ELR (cell line): ENCODE measurements at regions not wholly inside any gene's neighbourhood (a gene's known extent, or its start where the extent isn't known, plus 50 kb on each side); places are given as distances from the start of the nearest gene placed in this dataset.
A peak's percentile ranks its signal among the peaks of the same experiment; 100 is the strongest.
"Not testable (repeated sequence)": the region's sequence is repeated elsewhere in the genome, so short reads cannot be mapped to it uniquely, and the experiment has no call there.

Source experiments
- DNase-seq: peaks from one replicate; pipeline ENCODE4 v3.0.0-alpha.2; 2015; ENCODE audit warnings: low read depth

DNA sequence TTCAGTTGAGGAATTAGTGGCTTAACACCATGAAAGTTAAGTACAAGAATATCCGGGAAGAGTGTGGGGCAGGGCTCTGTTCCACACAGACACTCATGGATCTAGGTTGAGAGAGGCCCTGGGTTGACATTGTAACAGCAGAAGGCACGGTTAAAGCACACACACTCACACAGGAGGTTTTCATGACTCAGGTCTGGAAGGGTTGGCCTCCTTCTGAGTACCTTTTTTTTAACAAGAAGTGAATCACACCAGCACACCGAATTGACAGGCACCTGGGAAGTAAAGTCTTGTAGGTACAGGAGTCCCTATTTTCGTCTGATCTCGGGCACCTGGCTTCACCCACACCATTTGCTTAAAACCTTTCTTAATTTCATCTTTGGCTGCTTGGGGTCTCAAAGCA, 509.4 kb upstream of the ADARB2 start:
- DNase-seq = no peak

DNA sequence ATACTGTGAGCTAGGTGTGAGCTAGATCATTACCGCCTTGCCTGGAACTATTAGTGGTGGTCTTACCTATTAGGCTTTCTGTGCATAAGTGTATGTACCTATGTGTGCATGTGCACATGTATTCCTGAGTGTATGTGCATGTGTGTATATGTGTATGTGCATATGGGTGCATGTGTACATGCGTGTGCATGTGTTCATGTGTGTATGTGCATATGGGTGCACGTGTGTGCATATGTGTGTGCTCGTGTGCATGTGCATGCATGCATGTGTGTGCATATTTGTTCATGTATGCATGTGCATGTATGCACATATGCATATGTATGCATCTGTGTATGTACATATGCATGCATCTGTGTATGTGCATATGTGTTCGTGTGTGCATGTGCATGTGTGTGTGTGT, 508.3 kb upstream of the ADARB2 start:
- no peak for DNase-seq

DNA sequence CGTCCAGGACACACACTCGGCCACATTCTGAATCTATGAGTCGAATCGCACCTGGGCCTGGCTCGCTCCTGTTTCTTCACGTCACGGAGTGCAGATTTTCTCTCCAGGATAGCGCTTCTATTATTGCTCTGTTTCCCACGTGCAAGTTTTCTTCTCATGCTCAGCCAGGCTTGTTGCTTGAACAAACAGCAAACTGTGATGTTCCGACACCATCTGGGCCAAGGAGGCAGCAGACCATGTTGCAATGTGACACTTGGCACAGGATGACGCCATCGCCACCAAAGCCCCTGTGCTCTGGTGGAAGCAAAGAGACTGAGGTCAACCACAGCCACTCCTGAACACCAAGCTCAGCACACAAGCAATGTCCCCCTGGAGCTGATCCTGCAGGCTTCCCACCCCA, 507.1 kb upstream of the ADARB2 start:
- no peak for DNase-seq

DNA sequence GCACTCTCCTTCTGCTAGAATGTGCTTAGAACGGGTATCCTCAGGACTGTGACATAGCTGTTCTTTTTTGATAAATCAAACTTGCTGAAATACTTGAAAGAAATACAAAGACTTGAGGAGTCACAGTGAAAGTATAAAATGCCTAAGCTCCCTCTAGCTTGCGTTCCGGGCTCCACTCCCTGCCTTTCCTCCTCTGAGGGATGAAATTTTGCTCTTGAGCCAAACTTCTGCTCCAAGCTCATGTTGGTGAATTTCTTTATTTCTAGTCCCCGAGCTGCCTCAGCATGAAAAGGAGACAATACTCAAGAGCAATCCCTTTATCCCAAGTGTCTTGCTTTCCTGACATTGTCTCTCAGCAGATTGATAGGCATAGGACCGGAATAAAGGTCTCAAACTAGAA, 499.6 kb upstream of the ADARB2 start:
- no peak for DNase-seq

DNA sequence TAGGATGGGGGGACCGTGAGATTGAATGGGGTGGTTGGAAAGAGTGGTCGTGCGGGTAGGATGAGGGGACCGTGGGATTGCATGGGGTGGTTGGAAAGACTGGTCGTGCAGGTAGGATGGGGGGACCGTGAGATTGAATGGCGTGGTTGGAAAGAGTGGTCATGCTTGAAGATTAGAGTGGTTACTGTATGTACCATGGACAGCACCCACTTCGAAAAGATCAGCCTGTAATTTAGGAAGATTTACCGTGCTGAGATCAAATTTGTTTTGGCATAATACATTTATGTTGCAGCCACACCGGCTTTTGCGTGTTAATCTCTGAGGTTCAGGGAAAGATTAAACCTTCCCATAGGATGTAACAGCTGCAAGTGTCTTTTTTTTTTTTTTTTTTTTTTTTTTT, 495.2 kb upstream of the ADARB2 start:
- DNase-seq = no peak

DNA sequence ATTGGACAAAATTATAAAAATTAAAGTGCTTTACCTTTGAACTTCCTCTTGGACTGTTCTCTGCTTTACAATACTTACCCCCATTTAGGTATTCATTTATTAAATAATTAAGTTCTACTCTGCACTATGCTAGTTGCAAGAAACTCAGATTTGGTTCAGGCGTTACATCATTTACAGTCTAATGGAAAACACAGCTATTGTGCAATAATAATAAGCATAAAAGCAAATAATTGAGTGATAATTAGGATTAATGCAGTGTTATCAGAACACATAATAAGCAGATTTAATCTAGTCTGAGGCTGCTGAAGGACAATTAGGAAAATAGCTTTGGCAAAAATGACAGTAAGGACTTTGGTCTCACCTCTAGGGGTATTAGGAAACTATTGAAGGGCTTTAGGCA, 493.2 kb upstream of the ADARB2 start:
- no peak for DNase-seq

DNA sequence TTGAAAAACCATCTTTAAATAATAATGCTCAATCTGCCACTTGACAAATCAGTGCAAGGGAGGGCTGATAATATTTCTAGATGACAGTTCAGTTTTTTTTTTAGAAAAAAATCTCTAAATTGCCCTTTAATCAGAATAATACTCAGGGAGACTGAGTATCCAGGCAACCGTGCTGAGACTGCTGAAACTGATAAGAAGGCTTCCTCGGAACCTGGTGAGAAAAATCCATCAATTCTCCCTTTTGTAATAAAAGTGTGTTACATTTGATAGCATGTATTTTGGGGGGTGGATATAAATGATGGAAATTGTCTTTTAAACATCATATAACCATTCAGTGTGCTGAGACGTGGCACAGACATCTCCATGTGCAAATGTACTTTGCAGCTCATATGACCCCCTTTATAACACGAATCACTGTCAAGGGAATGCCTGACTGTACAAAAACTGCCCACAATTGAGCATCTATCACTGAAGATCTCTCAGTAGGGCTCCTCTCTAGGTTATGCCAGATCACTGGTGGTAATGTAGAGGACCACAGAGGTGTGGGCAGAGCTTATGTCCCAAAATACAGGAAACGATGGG, 491.1 kb upstream of the ADARB2 start:
- DNase-seq = no peak

DNA sequence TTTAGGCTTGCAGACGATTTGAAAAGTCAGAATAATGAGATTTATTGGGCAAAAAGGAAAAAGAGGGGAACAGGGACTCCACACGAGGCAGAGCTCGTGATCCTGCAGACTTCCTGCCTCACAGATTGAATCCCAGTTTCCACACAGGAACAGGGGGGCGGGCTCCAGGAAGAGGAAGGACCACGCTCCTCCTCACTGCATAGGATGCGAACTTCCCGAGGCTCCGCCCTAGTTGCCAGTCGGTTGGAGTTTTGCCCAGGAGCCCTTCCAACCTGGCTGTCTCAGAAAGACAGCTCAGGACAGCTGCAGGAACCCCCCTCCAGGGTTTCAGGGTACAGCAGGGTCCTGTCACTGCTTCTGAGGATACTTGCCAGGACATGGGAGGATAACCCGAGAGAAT, 488.3 kb upstream of the ADARB2 start:
- DNase-seq = no peak

DNA sequence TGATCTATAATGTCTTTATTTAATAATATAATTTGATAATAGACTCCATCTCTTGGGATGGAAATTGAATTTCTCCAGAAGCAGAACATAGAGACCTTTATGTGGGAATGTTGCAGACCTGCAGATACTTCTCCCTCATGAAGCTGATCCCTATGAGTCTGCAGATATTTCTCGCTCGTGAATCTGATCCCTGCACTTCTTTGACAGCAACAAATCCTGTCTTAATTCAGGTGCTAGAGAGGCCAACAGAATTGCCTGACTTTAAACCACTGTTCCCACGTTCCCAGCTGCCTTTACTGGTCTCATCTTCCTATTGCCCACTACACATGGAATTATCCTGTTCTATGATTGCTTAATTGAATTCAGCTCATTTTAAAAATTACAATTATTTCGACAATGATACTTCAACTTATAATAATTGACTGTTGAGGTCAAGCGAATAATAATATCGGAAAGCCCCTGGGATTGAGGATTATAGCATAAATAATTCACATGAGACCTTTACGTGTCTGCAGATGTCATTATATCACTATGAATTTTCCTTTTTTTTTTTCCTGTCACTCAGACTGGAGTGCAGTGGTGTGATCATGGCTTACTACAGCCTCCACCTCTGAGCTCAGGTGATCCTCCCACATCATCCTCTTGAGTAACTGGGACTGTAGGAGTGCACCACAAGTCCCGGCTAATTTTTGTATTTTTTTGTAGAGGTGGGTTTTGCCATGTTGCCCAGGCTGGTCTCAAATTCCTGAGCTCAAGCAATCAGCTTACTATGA, 486.4 kb upstream of the ADARB2 start:
- no peak for DNase-seq

DNA sequence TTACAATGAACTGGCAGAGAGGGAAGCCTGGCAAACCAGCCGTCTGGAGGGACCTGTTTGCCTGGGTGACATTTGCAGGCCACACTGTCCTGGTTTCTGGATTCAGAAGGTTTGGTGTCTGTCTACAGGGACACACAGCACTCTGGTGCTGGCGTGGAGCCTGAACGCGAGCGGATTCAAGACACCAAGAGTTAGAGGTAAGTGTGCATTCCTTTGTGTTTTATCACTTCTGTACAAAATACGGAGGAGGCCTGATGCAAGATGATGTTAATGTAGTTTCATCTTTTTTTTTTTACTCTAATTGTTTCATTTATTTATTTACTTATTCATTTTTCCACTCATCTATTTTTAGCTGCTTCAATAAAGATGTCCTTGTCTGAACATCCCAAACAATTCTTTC, 485.3 kb upstream of the ADARB2 start:
- DNase-seq = no peak

DNA sequence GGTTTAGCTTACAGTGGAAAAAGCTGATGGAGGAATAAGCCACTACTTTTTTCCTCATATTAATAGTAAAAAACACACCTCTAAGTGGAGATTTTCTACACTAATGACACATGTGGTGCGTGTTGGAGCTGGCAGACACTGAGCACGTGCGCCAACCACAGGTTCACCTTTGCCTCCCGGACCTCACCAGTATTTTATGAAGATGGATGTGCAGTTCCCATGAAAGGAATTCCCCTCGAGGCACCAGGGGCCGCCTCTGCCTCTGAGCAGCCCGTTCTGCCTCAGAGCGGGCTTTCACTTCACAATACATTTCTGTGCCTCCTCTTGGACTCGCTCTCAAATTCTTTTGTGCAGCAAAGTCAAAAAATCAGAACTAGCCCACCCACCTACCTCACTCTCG, 477.5 kb upstream of the ADARB2 start:
- DNase-seq = no peak

DNA sequence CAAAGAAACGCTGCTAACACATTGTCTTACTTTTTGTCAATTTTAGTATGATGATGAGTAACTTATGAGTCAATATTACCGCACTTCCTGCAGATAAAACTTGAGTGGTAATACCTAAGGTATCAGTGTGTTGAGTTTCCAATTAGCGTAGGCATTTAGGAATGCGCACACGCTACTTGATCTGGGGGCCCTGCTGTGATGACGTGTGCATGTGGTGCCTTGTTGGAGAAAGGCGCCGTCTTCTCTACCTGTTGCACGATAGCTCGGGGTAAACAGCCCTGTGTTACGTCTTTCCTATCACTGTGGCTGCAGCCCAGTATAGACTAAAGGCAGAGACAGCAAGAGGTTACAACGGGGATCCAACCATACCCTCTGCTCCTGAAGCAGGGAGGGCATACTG, 476.8 kb upstream of the ADARB2 start:
- peak; percentile 6 for DNase-seq

DNA sequence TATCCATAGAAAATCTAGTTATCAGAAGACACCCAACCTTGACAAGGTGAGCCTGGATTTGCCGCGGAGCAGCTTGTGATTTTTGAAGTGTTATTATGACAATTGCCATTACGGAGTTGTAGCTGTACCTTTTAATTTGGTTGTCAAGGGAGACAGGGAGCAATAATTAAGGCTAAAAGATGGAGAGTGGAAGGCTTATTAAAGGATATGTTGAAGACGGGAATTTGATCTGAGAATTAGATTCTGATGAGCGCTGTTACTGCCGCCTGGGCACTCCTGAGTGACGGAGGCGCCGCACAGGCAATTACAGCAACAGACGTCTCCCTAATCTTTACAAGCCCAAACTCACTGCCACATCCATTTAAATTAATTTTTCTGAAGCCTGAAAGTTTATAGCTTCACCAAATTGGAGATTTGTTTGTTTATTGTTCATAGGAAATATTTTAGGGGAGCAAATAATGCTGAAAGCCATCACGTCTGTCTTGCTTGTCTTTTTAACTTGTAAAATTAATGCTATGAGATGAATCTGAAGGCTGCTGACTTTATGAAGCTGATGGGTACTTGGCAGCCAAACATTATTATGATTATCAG, 475.0 kb upstream of the ADARB2 start:
- no peak for DNase-seq

DNA sequence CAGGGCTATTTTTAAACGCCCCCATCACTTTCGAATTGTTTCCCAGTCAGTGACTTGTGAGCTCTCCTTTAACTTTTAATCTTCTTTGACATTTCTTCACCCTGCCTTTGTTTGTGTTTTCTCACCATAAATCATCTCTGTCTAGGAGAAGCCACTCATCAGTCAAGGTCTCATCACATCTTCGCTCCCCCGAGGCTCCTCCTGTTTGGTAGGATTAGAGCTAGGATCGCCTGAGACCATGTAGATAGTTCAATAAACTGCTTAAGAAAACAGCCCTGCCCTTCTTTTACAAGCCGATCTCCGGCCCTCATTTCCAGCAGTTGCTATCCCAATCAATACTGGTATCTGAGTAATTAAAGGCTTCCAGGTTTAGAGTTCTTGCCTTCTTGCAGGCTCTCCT, 472.8 kb upstream of the ADARB2 start:
- DNase-seq = no peak

DNA sequence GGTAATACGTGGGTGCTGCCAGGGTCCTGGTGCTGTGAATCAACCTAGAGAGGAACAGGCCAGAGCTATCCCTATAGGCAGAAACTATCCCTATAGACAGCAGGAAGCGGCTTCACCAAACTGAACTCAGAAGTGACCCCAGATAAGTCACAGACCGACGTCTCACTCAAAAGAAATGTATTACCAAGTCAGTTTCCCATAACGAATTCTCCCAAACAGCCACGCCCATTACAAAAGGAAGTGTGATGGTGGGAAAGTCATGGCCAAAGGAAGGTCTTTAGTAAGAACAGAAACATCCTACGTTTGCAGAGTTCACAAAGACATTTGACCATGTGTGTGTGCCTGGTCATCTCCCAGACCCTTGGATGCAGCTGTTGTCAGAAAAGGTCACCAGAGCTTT, 470.8 kb upstream of the ADARB2 start:
- no peak for DNase-seq

DNA sequence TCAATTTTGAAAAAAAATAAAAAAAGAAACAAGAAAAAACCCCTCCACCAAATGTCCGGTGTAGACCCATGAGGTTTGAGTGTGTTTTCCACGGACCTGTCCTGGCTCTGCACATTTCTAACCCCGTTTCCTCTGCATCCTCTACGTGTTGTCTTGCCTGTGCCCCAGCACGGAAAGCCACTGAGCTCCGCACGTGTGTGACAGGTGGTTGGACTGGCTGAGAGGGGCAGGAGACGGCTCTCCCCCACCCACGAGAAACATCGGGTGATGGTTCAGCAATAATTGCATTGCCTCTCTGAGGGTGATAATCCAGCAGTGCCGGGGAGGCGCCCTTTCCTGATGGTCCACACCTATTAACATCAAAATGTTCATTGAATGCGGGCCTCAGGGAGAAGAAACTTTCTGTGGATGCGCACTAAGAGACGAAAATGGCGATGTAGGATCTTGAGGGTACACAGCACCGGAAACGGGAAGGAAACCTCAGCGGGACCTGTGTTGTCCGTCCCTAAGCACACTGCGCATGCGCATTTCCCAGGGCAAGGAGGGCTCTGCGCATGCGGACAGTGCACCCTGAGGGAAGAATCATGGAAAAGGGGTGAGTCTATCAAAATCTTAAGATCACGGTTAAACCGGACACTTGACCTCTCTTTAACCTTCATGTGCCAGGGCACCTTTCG, 470.1 kb upstream of the ADARB2 start:
- DNase-seq = no peak

DNA sequence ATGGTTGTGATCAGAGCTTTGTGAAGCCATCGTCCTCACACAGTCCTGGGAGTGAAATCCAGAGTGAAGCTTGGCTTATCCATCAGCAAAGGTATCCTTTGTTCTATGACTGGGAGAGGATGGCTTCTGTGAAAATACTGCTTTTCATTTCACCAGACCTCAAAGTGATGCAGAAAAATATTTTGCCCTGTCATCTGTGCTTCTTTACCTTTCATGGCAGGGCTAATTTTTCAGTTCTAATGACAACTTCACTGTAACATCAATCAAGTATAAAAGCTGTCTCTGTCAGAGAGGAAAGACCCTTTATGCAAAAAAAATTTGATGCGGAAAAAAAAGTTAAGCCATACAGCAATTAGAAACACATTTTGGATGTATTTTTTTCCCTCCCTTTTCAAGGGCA, 468.1 kb upstream of the ADARB2 start:
- no peak for DNase-seq

DNA sequence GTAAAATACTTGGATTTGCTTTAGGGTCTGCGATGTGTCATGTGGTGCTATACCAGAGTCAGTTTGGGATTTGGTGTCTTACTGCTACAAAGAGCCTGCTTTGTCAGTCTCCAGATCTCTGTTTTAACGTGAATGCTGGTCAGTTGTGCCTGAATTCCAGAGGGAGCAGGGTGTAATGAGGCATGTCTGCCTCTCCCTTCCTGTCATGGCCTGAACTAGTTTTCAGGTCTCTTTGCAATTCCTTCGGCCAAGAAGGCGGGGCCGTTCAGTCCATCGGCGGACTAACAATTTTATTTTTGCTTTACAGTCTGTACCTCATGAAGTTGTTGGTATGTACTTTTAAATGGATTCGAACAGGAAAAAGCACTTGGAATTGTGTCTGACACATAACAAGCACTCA, 465.1 kb upstream of the ADARB2 start:
- no peak for DNase-seq

DNA sequence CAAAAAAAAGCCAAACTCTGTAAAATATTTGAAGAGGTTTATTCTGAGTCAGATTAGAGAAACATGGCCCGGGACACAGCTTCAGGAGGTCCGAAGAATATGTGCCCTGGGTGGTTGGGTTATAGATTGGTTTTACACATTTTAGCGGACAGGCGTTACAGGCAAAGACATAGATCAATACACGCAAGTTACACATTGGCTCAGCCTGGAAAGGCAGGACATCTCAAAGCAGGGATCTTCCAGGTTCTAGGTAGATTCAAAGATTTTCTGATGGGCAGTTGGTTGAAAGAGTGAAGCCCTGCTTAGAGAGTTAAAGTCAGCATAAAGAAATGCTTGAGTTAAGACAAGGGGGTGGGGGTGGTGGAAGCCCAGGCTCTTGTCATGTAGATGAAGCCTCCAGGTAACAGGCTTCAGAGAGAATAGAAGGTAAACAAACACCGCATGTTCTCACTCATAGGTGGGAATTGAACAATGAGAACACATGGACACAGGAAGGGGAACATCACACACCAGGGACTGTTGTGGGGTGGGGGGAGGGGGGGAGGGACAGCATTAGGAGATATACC, 464.3 kb upstream of the ADARB2 start:
- no peak for DNase-seq

DNA sequence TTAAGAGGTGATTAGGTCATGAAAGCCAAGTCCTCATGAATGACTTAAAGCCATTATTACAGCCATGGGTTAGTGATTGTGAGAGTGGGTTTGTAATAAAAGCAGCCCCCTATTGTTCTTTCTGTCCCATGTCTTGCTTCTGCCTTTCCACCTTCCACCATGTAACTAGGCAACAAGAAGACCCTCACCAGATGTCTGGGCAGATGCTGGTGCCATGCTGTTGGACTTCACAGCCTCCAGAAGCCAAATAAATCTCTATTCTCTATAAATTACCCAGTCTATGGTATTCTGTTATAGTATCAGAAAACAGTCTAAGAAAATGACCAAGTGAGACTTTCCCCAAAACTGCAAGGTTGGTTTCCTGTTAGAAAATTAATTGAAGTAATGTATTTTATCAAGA, 460.3 kb upstream of the ADARB2 start:
- no peak for DNase-seq

DNA sequence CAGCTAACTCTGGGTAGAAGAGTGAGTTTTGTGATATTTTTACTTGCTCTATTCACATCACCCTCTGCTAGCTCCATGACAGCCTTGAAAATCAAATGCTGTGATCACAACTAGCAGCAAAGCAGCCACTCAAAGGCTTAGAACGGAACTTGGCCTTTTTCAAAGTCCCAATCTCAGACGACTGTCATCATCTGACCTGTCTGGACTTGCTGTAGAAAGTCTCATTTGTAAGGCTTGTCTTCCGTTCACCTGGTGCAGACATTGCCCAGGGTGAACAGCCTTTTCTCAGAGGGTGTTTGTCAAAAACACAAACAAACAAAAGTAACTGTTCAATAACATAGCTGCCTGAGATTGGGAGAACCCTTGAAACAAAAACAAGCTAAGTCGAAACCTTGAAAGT, 458.9 kb upstream of the ADARB2 start:
- DNase-seq = no peak

DNA sequence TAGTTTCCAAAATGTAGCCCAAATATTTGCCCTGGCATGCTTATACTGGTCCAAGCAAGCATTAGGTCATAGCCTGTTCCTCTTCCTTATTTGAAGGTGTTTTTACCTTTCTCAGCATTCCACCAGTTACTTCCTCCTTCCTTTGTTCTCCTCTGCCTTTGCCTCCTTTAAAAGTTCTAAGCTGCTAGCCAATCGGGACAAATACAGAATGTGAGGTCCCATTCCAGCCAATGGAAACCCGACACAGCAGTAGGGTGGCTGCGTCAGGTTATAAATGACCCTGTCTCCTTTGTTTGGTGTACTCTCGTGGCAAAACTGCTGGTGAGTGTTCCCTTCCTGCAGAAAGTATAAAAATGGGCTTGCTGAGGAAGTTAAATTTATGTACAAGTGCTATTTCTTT, 452.0 kb upstream of the ADARB2 start:
- not testable (repeated sequence) for DNase-seq

DNA sequence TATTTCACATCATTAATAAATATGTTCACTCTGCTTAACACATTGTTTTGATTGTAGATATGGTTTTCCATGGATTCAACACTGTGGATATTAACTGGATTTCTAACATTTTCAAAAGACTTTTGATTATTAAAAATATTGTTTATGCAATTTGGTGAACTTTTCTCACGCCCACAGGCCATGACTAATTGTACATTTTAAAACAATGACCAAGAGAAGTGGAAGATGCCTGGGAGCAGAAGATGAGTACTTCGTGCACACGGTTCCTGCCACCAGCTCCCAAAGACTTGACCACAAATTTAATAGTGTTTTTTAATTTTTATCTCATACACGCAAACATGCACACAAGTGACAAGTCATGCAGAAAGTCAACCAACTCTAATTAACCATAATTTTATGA, 451.0 kb upstream of the ADARB2 start:
- DNase-seq = no peak
